HEK293 (cell line): ENCODE measurements at regions not wholly inside any gene's neighbourhood (a gene's known extent, or its start where the extent isn't known, plus 50 kb on each side); places are given as distances from the start of the nearest gene placed in this dataset.

Experiments
- CTCF ChIA-PET: fragments of 350-600 bp; formaldehyde crosslinking; extraction: SDS; loops from one replicate; lab custom pipeline; 2021; ENCODE audit warnings: antibody characterized with exemption; lab: Yijun Ruan, JAX
- POLR2A ChIA-PET: fragments of 300-600 bp; formaldehyde crosslinking; extraction: SDS; loops from one replicate; lab custom pipeline; 2020; ENCODE audit warnings: antibody characterized with exemption, inconsistent platforms; lab: Yijun Ruan, JAX
- H3K27ac ChIP-seq: fragments of 200-500 bp; sonication (Bioruptor generic); 2 replicates; pipeline ENCODE4 v1.5.1; 2014; ENCODE audit warnings: low read depth, low read length, control low read depth, inconsistent platforms; ENCODE audit errors: extremely low read depth
- H3K36me3 ChIP-seq, 2 experiments: fragments of 200-500 bp in 1 of 2; sonication (Bioruptor generic) in 1 of 2; 1 replicate in 1 of 2; 2 replicates in 1 of 2; pipeline ENCODE4 v1.5.1; 2014 to 2017; ENCODE audit warnings: inconsistent platforms in 2 of 2, low read length in 2 of 2; ENCODE audit not compliant: control insufficient read depth in 2 of 2, insufficient read depth in 1 of 2
- H3K4me1 ChIP-seq: fragments of 200-500 bp; sonication (Bioruptor generic); 2 replicates; pipeline ENCODE4 v1.5.1; 2014; ENCODE audit warnings: mild to moderate bottlenecking, low read length, inconsistent platforms; ENCODE audit not compliant: control insufficient read depth, insufficient read depth
- H3K4me3 ChIP-seq: 2 replicates; pipeline ENCODE4 v1.5.1; 2011; ENCODE audit warnings: low read depth, mild to moderate bottlenecking, control low read depth, low read length, moderate library complexity
- H3K9me3 ChIP-seq: fragments of 200-500 bp; sonication (Bioruptor generic); 2 replicates; pipeline ENCODE4 v1.5.1; 2014; ENCODE audit warnings: low read depth, low read length, inconsistent platforms; ENCODE audit not compliant: control insufficient read depth, insufficient read depth
- GLIS1 ChIP-seq: fragments of 450-650 bp; formaldehyde crosslinking; IDR thresholded peaks from 2 replicates; pipeline ENCODE4 v1.5.1; 2016; ENCODE audit warnings: missing biosample characterization, missing genetic modification characterization
- PRDM4 ChIP-seq: fragments of 450-650 bp; formaldehyde crosslinking; IDR thresholded peaks from 2 replicates; pipeline ENCODE4 v1.5.1; 2017; ENCODE audit warnings: missing biosample characterization, missing genetic modification characterization
- RBAK ChIP-seq: fragments of 450-650 bp; formaldehyde crosslinking; IDR thresholded peaks from 2 replicates; pipeline ENCODE4 v1.5.1; 2016; ENCODE audit warnings: missing biosample characterization, missing genetic modification characterization
- TRIM28 ChIP-seq: IDR thresholded peaks from 2 replicates; pipeline ENCODE4 v1.6.1; 2011; ENCODE audit warnings: low read length, control low read depth, borderline replicate concordance
- ZFP37 ChIP-seq: fragments of 450-650 bp; formaldehyde crosslinking; IDR thresholded peaks from 2 replicates; pipeline ENCODE4 v1.5.1; 2016; ENCODE audit warnings: missing biosample characterization, missing genetic modification characterization
- ZNF16 ChIP-seq: fragments of 450-650 bp; formaldehyde crosslinking; IDR thresholded peaks from 2 replicates; pipeline ENCODE4 v1.5.1; 2016; ENCODE audit warnings: low read depth, missing biosample characterization, missing genetic modification characterization
- ZNF169 ChIP-seq: fragments of 450-650 bp; formaldehyde crosslinking; IDR thresholded peaks from 2 replicates; pipeline ENCODE4 v1.5.1; 2016; ENCODE audit warnings: missing biosample characterization, missing genetic modification characterization
- ZNF202 ChIP-seq: fragments of 450-650 bp; formaldehyde crosslinking; IDR thresholded peaks from 2 replicates; pipeline ENCODE4 v1.5.1; 2016; ENCODE audit warnings: missing biosample characterization, missing genetic modification characterization, borderline replicate concordance
- ZNF280C ChIP-seq: fragments of 450-650 bp; formaldehyde crosslinking; IDR thresholded peaks from 2 replicates; pipeline ENCODE4 v1.5.1; 2016; ENCODE audit warnings: missing biosample characterization, missing genetic modification characterization
- ZNF433 ChIP-seq: fragments of 450-650 bp; formaldehyde crosslinking; IDR thresholded peaks from 2 replicates; pipeline ENCODE4 v1.5.1; 2016; ENCODE audit warnings: missing biosample characterization, missing genetic modification characterization, low read depth
- ZNF473 ChIP-seq: fragments of 450-650 bp; formaldehyde crosslinking; IDR thresholded peaks from 2 replicates; pipeline ENCODE4 v1.5.1; 2017; ENCODE audit warnings: missing biosample characterization, missing genetic modification characterization
- ZNF518A ChIP-seq: fragments of 450-650 bp; formaldehyde crosslinking; conservative IDR thresholded peaks from 2 replicates; pipeline ENCODE4 v1.5.1; 2016; ENCODE audit warnings: low read depth, missing biosample characterization, missing genetic modification characterization
- ZNF629 ChIP-seq: fragments of 450-650 bp; formaldehyde crosslinking; IDR thresholded peaks from 2 replicates; pipeline ENCODE4 v1.5.1; 2017; ENCODE audit warnings: missing biosample characterization, missing genetic modification characterization
- ZNF658 ChIP-seq: fragments of 450-650 bp; formaldehyde crosslinking; IDR thresholded peaks from 2 replicates; pipeline ENCODE4; 2016; ENCODE audit warnings: missing biosample characterization, missing genetic modification characterization

GRCh38 chr5:158602981-158603380 lies 496.7 kb downstream of the EBF1 start:
- no peaks in the 10 kb centered on the region for H3K4me1 ChIP-seq
- POLR2A ChIA-PET: no interaction called here
- no peaks in the 10 kb centered on the region for H3K36me3 ChIP-seq
- no peaks in the 10 kb centered on the region for H3K9me3 ChIP-seq
- no peak overlapping the region for H3K27ac ChIP-seq
- CTCF ChIA-PET: no interaction called here
- no peak for TF ChIP-seq ZNF473
- TF ChIP-seq ZFP37 (tag by site-specific recombination): no peak
- TF ChIP-seq ZNF518A: no peak
- TF ChIP-seq ZNF169 (tag by site-specific recombination): no peak
- TF ChIP-seq GLIS1 (tag by site-specific recombination): no peak
- no peak overlapping the region for H3K4me3 ChIP-seq

GRCh38 chr5:158601118-158601517 lies 498.6 kb downstream of the EBF1 start:
- ChIA-PET CTCF (interaction anchor here (0.6 kb wide), 1 partner anchor 72 kb away, joined by 8 read pairs; no protein-coding TSS in a partner anchor), POLR2A (no interaction called here)
- H3K36me3 ChIP-seq: no peaks in the 10 kb centered on the region
- H3K4me1 ChIP-seq: no peaks in the 10 kb centered on the region
- no peaks in the 10 kb centered on the region for H3K9me3 ChIP-seq
- no peak overlapping the region for H3K27ac ChIP-seq
- H3K4me3 ChIP-seq: no peak overlapping the region
- TF ChIP-seq ZNF202 (tag by site-specific recombination) (no peak), ZNF433 (tag by site-specific recombination) (no peak), ZNF629 (tag by site-specific recombination) (no peak), ZNF658 (tag by site-specific recombination) (no peak), PRDM4 (tag by site-specific recombination) (no peak)

- ChIA-PET POLR2A (no interaction called here), CTCF (interaction anchor here (0.6 kb wide), 1 partner anchor 72 kb away, joined by 8 read pairs; no protein-coding TSS in a partner anchor)
- H3K4me3 ChIP-seq: no peak overlapping the region
- no peak overlapping the region for H3K27ac ChIP-seq
- H3K9me3 ChIP-seq: no peaks in the 10 kb centered on the region
- no peaks in the 10 kb centered on the region for H3K36me3 ChIP-seq
- no peaks in the 10 kb centered on the region for H3K4me1 ChIP-seq
- TF ChIP-seq RBAK (tag by site-specific recombination) (no peak), ZNF16 (tag by site-specific recombination) (no peak), ZNF280C (no peak), TRIM28 (no peak)
- TF ChIP-seq, all 188 proteins: peak for 0
These were observed 499.0 kb downstream of the EBF1 start for GRCh38 chr5:158600679-158601078.
